Gastroesophageal sphincter (tissue), 4 donors: ENCODE measurements at regions not wholly inside any gene's neighbourhood (a gene's known extent, or its start where the extent isn't known, plus 50 kb on each side); places are given as distances from the start of the nearest gene placed in this dataset.
"Not testable (repeated sequence)": the region's sequence is repeated elsewhere in the genome, so short reads cannot be mapped to it uniquely, and the experiment has no call there.

Experiments used
- ATAC-seq: fragments of 150-250 bp; one replicate; pipeline ENCODE4 v1.9.1; 2016; ENCODE audit warnings: mild to moderate bottlenecking, moderate library complexity
- H3K27ac ChIP-seq, 4 donors: fragments of 200-600 bp; sonication (generic) in 3 of 4; 1 replicate in 3 of 4; 2 replicates in 1 of 4; pipeline ENCODE4 v1.5.1; 2016 to 2019
- H3K27me3 ChIP-seq: fragments of 200-600 bp; sonication (generic); one replicate; pipeline ENCODE4 v1.5.1; 2019
- H3K36me3 ChIP-seq, 2 donors: fragments of 200-600 bp; sonication (generic); one replicate each; pipeline ENCODE4 v1.5.1; 2019; ENCODE audit warnings: control low read depth in 1 of 2
- H3K4me1 ChIP-seq, 3 donors: fragments of 200-600 bp; sonication (generic); 1 replicate in 2 of 3; 2 replicates in 1 of 3; pipeline ENCODE4 v1.5.1; 2016 to 2019; ENCODE audit warnings: control low read depth in 2 of 3
- H3K4me3 ChIP-seq, 2 donors: fragments of 200-600 bp; sonication (generic); one replicate each; pipeline ENCODE4 v1.5.1; 2019; ENCODE audit warnings: mild to moderate bottlenecking in 1 of 2, moderate library complexity in 1 of 2
- H3K9me3 ChIP-seq, 3 donors: fragments of 200-600 bp; sonication (generic); one replicate each; pipeline ENCODE4 v1.5.1; 2017 to 2019; ENCODE audit warnings: control low read depth in 2 of 3
- EP300 ChIP-seq: sonication (generic); formaldehyde crosslinking; IDR thresholded peaks from one replicate; pipeline ENCODE4 v1.6.1; 2017; ENCODE audit warnings: antibody characterized with exemption, mild to moderate bottlenecking
- POLR2A ChIP-seq, 2 donors: fragments of 450-650 bp; IDR thresholded peaks; one replicate each; pipeline ENCODE4 v1.6.1; 2017; ENCODE audit warnings: antibody characterized with exemption in 2 of 2, mild to moderate bottlenecking in 2 of 2, moderate library complexity in 1 of 2
- POLR2AphosphoS5 ChIP-seq: sonication (generic); formaldehyde crosslinking; IDR thresholded peaks from one replicate; pipeline ENCODE4 v1.6.1; 2017; ENCODE audit warnings: antibody characterized with exemption
- WGBS, 2 donors: methylation state at CpG; one replicate each; pipeline ENCODE4 v1.1.5; 2018; ENCODE audit warnings: low coverage in 1 of 2; 5-methylcytosine and 5-hydroxymethylcytosine counted together
- TF ChIP-seq, protein P1 (sequence below), 4 experiments: fragments of 200-600 bp in 2 of 4; fragments of 450-650 bp in 2 of 4; sonication (generic) in 1 of 4; IDR thresholded peaks; one replicate each; pipeline ENCODE4 v1.5.1; 2017 to 2019; ENCODE audit warnings: antibody characterized with exemption in 4 of 4, mild to moderate bottlenecking in 2 of 4, moderate library complexity in 2 of 4

DNA sequence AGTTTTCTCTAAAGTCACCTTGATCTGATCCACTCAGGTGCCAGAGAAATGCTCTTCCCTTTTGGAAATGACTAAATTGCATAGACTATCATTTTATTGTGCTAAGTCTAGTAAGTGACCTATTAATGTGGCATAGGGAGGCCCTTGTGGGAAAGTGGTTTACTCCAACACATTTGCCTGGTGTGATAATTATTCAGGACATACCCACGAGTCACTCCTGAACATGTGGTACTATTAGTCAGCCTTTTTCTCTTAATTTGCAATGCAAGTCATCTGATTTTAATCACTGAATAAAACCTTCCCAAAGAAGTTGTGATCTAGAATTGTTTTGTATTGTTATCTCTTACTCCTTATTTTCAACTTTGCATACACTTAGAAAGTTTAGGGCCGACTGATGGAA is 148.7 kb downstream of the OR4C45 start:
- H3K4me1 ChIP-seq: no peaks in the 10 kb centered on the region
- TF ChIP-seq, protein P1, sequence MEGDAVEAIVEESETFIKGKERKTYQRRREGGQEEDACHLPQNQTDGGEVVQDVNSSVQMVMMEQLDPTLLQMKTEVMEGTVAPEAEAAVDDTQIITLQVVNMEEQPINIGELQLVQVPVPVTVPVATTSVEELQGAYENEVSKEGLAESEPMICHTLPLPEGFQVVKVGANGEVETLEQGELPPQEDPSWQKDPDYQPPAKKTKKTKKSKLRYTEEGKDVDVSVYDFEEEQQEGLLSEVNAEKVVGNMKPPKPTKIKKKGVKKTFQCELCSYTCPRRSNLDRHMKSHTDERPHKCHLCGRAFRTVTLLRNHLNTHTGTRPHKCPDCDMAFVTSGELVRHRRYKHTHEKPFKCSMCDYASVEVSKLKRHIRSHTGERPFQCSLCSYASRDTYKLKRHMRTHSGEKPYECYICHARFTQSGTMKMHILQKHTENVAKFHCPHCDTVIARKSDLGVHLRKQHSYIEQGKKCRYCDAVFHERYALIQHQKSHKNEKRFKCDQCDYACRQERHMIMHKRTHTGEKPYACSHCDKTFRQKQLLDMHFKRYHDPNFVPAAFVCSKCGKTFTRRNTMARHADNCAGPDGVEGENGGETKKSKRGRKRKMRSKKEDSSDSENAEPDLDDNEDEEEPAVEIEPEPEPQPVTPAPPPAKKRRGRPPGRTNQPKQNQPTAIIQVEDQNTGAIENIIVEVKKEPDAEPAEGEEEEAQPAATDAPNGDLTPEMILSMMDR (IDR thresholded peaks at IDR 0.05): no peak
- no peak for TF ChIP-seq POLR2AphosphoS5
- TF ChIP-seq EP300: no peak
- TF ChIP-seq POLR2A (IDR thresholded peaks at IDR 0.05): no peak
- no peak overlapping the region for H3K4me3 ChIP-seq
- H3K27me3 ChIP-seq: peaks cover 4% of the 10 kb centered on the region
- ATAC-seq: no peak
- no peak overlapping the region for H3K27ac ChIP-seq
- no peaks in the 10 kb centered on the region for H3K36me3 ChIP-seq
- 41 to 69% methylated on average over 2 of the region's 2 CpGs for WGBS, 2 donors
- H3K9me3 ChIP-seq: no peaks in the 10 kb centered on the region

DNA sequence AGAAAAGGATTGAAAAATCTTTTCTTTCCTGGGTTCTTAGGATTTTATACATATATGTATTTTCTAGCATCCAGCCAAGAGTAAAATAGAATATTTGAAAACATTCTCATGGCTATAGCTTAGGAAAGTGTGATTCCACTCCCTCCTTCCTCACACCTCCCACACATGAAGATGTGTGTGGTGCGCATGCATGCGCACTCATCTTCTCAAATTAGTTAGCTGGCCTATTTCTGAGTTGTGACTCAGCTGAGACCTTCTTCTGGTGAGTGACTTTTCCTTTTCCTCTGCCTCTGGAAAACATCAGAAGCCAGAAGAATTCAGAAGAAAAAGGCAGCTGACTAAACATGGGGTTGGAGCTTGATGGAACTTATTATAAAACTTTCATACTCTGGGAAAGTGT is 149.8 kb downstream of the OR4C45 start:
- no peak for ATAC-seq

DNA sequence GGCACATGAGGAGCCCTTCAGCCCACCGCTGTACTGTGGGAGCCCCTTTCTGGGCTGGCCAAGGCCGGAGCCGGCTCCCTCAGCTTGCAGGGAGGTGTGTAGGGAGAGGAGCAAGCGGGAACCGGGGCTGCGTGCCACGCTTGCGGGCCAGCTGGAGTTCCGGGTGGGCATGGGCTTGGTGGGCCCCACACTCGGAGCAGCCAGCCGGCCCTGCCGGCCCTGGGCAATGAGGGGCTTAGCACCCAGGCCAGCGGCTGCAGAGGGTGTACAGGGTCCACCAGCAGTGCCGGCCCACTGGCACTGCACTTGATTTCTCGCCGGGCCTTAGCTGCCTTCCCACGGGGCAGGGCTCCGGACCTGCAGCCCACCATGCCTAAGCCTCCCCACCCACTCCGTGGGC is 150.5 kb downstream of the OR4C45 start:
- H3K36me3 ChIP-seq, H3K9me3 ChIP-seq, H3K4me1 ChIP-seq, H3K27me3 ChIP-seq, H3K27ac ChIP-seq, ATAC-seq, H3K4me3 ChIP-seq: not testable (repeated sequence)
- WGBS, 2 donors: no CpG with 5 or more reads among the region's 19 CpGs

More for the DNA sequence above, 149.8 kb downstream of the OR4C45 start:
- Histone ChIP-seq H3K4me3 (no peak overlapping the region), H3K27me3 (peaks cover 6% of the 10 kb centered on the region), H3K27ac (no peak overlapping the region), H3K4me1 (no peaks in the 10 kb centered on the region), H3K9me3 (no peaks in the 10 kb centered on the region), H3K36me3 (no peaks in the 10 kb centered on the region)
- WGBS, 2 donors: 73 to 83% methylated on average over 2 of the region's 2 CpGs
- TF ChIP-seq, protein P1 (IDR thresholded peaks at IDR 0.05): no peak
- no peak for TF ChIP-seq POLR2A (IDR thresholded peaks at IDR 0.05)
- TF ChIP-seq EP300: no peak
- TF ChIP-seq POLR2AphosphoS5: no peak

DNA sequence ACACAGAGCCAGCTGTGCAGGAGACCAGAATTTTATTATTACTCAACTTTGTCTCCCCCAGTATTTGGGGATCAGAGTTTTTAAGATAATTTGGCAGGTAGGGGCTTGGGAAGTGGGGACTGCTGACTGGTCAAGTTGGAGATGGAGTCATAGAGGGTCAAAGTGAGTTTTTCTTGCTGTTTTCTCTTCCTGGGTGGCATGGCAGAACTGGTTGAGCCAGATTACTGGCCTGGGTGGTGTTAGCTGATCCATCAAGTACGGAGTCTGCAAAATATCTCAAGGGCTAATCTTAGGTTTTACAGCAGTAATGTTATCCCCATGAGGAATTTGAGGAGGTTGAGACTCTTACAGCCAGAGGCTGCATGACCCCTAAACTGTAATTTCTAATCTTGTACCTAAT is 153.5 kb downstream of the OR4C45 start:
- no peak for ATAC-seq
- WGBS, 2 donors: 33 to 71% methylated on average over 1 of the region's 1 CpG
- TF ChIP-seq POLR2A (IDR thresholded peaks at IDR 0.05) (no peak), POLR2AphosphoS5 (no peak), EP300 (no peak)
- TF ChIP-seq, protein P1 (IDR thresholded peaks at IDR 0.05): no peak

DNA sequence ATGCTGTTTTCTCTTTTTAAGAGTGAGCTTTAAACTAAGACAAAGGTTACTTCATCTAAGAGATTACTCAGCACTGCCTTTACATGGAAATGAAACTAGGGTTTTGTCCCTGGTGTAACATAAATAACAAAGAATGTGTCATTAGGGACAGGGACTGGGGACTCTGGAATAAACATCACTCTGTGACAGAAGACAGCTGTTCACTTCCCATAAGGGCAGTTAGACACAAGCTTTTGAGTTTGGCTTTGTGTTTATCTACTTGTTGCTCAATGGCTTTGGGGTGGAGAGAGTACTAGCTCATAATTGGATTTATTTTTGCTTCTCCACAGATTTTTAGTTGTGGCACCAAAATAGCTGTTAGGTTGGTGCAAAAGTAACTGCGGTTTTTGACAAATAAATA is 154.5 kb downstream of the OR4C45 start:
- no peak overlapping the region for H3K27ac ChIP-seq
- H3K36me3 ChIP-seq: no peaks in the 10 kb centered on the region
- no peak overlapping the region for H3K4me3 ChIP-seq
- ATAC-seq: peak; percentile 77
- peaks cover 6% of the 10 kb centered on the region for H3K27me3 ChIP-seq
- WGBS, 2 donors: 17 to 47% methylated on average over 1 of the region's 1 CpG
- H3K4me1 ChIP-seq: no peaks in the 10 kb centered on the region
- no peak for TF ChIP-seq POLR2AphosphoS5
- no peak for TF ChIP-seq POLR2A (IDR thresholded peaks at IDR 0.05)
- TF ChIP-seq, protein P1 (IDR thresholded peaks at IDR 0.05): no peak
- TF ChIP-seq EP300: no peak
- no peaks in the 10 kb centered on the region for H3K9me3 ChIP-seq

More for the DNA sequence above, 153.5 kb downstream of the OR4C45 start:
- no peak overlapping the region for H3K27ac ChIP-seq
- no peaks in the 10 kb centered on the region for H3K36me3 ChIP-seq
- no peaks in the 10 kb centered on the region for H3K4me1 ChIP-seq
- H3K9me3 ChIP-seq: no peaks in the 10 kb centered on the region
- H3K4me3 ChIP-seq: no peak overlapping the region
- H3K27me3 ChIP-seq: peaks cover 6% of the 10 kb centered on the region
